Sigmoid colon (tissue), 6 donors: ENCODE measurements at regions not wholly inside any gene's neighbourhood (a gene's known extent, or its start where the extent isn't known, plus 50 kb on each side); places are given as distances from the start of the nearest gene placed in this dataset.
"Not testable (repeated sequence)": the region's sequence is repeated elsewhere in the genome, so short reads cannot be mapped to it uniquely, and the experiment has no call there.

Source experiments
- DNase-seq: peaks from one replicate; pipeline ENCODE4 v3.0.0-alpha.2; 2019
- H3K27ac ChIP-seq, 4 donors: fragments of 200-600 bp; sonication (generic); one replicate each; pipeline ENCODE4 v1.5.1; 2016 to 2019; ENCODE audit warnings: mild to moderate bottlenecking in 1 of 4
- H3K27me3 ChIP-seq, 3 donors: fragments of 200-600 bp; sonication (generic); one replicate each; pipeline ENCODE4 v1.5.1; 2019; ENCODE audit warnings: mild to moderate bottlenecking in 1 of 3
- H3K36me3 ChIP-seq, 4 donors: fragments of 200-600 bp; sonication (generic); one replicate each; pipeline ENCODE4 v1.5.1; 2016 to 2019
- H3K4me1 ChIP-seq, 4 donors: fragments of 200-600 bp; sonication (generic); one replicate each; pipeline ENCODE4 v1.5.1; 2017 to 2019
- H3K4me3 ChIP-seq, 4 donors: fragments of 200-600 bp; sonication (generic); one replicate each; pipeline ENCODE4 v1.5.1; 2017 to 2019; ENCODE audit warnings: mild to moderate bottlenecking in 2 of 4, moderate library complexity in 1 of 4
- H3K9me3 ChIP-seq, 4 donors: fragments of 200-600 bp in 3 of 4; sonication (generic) in 3 of 4; one replicate each; pipeline versions ENCODE4 v1.5.1 to v1.6.1; 2013 to 2019
- EP300 ChIP-seq, 4 donors: sonication (generic); formaldehyde crosslinking; IDR thresholded peaks; one replicate each; pipeline ENCODE4 v1.6.1; 2017; ENCODE audit warnings: antibody characterized with exemption in 4 of 4
- POLR2A ChIP-seq, 2 donors: fragments of 450-650 bp; IDR thresholded peaks; one replicate each; pipeline ENCODE4 v1.6.1; 2016; ENCODE audit warnings: antibody characterized with exemption in 2 of 2, mild to moderate bottlenecking in 2 of 2, moderate library complexity in 2 of 2
- POLR2AphosphoS5 ChIP-seq, 4 donors: sonication (generic); formaldehyde crosslinking; IDR thresholded peaks; one replicate each; pipeline ENCODE4 v1.6.1; 2017; ENCODE audit warnings: antibody characterized with exemption in 4 of 4
- WGBS, 2 donors: extraction: QIAGEN DNeasy Blood & Tissue Kit; methylation state at CpG; one replicate each; pipeline ENCODE4 v1.1.7; 2013; 5-methylcytosine and 5-hydroxymethylcytosine counted together
- intact Hi-C: fragments of 100-400 bp; cut with DNase I; formaldehyde crosslinking; loops from one replicate; pipeline ENCODE4 v1.15.1; 2023
- TF ChIP-seq, protein P1 (sequence below), 4 experiments: fragments of 450-650 bp in 3 of 4; fragments of 200-600 bp in 1 of 4; IDR thresholded peaks; one replicate each; pipeline ENCODE4 v1.5.1; 2016 to 2019; ENCODE audit warnings: antibody characterized with exemption in 4 of 4, mild to moderate bottlenecking in 3 of 4, moderate library complexity in 2 of 4
- donor health status: healthy with polysubstance abuse.
- donor health status: healthy.

DNA sequence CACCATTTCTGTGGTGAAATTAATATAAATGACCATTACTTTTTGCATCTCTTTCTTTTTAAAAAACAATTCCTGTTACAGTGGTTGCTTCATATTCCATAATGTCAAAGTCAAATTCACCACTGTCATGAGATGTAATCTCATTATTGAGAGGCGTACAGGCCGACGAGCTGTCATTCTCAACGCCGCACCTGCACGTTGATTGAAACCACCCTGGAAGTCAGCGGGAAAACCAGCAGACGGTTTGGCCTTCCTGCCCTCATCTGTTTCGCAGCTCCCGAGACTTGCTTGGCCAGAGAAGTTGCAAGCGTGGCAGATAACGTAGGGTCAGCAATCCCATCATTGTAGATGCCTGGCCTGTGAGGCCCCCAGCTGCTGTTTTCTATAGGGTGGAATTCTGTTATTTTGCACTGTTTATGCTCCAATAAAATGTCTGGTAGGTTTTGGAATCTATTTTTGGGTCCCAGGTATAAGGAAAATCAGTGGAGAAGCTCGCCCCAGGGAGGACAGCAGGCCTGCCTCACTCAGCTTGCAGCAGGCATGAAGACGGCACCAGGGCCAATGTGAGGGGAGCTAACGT lies 153.4 kb downstream of the SOX1 start:
- H3K36me3 ChIP-seq: no peaks in the 10 kb centered on the region
- H3K4me1 ChIP-seq: no peaks in the 10 kb centered on the region
- H3K27me3 ChIP-seq: peaks cover 0 to 16% (median 0%) of the 10 kb centered on the region in 3 donors
- intact Hi-C loops: no loop called here
- H3K27ac ChIP-seq: no peak overlapping the region
- TF ChIP-seq EP300 (IDR thresholded peaks at IDR 0.05): no peak
- no peak for TF ChIP-seq POLR2AphosphoS5 (IDR thresholded peaks at IDR 0.05)
- no peak for TF ChIP-seq POLR2A (IDR thresholded peaks at IDR 0.05)
- TF ChIP-seq, protein P1, sequence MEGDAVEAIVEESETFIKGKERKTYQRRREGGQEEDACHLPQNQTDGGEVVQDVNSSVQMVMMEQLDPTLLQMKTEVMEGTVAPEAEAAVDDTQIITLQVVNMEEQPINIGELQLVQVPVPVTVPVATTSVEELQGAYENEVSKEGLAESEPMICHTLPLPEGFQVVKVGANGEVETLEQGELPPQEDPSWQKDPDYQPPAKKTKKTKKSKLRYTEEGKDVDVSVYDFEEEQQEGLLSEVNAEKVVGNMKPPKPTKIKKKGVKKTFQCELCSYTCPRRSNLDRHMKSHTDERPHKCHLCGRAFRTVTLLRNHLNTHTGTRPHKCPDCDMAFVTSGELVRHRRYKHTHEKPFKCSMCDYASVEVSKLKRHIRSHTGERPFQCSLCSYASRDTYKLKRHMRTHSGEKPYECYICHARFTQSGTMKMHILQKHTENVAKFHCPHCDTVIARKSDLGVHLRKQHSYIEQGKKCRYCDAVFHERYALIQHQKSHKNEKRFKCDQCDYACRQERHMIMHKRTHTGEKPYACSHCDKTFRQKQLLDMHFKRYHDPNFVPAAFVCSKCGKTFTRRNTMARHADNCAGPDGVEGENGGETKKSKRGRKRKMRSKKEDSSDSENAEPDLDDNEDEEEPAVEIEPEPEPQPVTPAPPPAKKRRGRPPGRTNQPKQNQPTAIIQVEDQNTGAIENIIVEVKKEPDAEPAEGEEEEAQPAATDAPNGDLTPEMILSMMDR (IDR thresholded peaks at IDR 0.05): no peak
- WGBS, 2 donors: 85 to 92% methylated on average over 15 of the region's 15 CpGs
- no peaks in the 10 kb centered on the region for H3K9me3 ChIP-seq
- peak; percentile 38 for DNase-seq
- H3K4me3 ChIP-seq: no peak overlapping the region

GRCh38 chr13:112220925-112221324 lies 154.0 kb downstream of the SOX1 start:
- Histone ChIP-seq H3K4me1 (no peaks in the 10 kb centered on the region), H3K36me3 (no peaks in the 10 kb centered on the region), H3K27ac (no peak overlapping the region), H3K4me3 (no peak overlapping the region), H3K27me3 (peaks cover 0 to 10% (median 0%) of the 10 kb centered on the region in 3 donors), H3K9me3 (no peaks in the 10 kb centered on the region)
- WGBS, 2 donors: 88 to 90% methylated on average over 15 of the region's 15 CpGs
- no peak for DNase-seq
- TF ChIP-seq, protein P1 (IDR thresholded peaks at IDR 0.05): no peak
- TF ChIP-seq EP300 (IDR thresholded peaks at IDR 0.05) (no peak), POLR2A (IDR thresholded peaks at IDR 0.05) (no peak)
- intact Hi-C loops: no loop called here

GRCh38 chr13:112222971-112223370 lies 153.2 kb upstream of the SPACA7 start:
- TF ChIP-seq POLR2AphosphoS5 (IDR thresholded peaks at IDR 0.05) (no peak), EP300 (IDR thresholded peaks at IDR 0.05) (no peak), POLR2A (IDR thresholded peaks at IDR 0.05) (no peak)
- TF ChIP-seq, protein P1 (IDR thresholded peaks at IDR 0.05): no peak
- Histone ChIP-seq H3K4me1 (no peaks in the 10 kb centered on the region), H3K27me3 (no peaks in the 10 kb centered on the region), H3K27ac (no peak overlapping the region), H3K9me3 (no peaks in the 10 kb centered on the region), H3K4me3 (no peak overlapping the region), H3K36me3 (no peaks in the 10 kb centered on the region)
- no peak for DNase-seq
- intact Hi-C loops: no loop called here
- 85 to 89% methylated on average over 14 of the region's 14 CpGs for WGBS, 2 donors

DNA sequence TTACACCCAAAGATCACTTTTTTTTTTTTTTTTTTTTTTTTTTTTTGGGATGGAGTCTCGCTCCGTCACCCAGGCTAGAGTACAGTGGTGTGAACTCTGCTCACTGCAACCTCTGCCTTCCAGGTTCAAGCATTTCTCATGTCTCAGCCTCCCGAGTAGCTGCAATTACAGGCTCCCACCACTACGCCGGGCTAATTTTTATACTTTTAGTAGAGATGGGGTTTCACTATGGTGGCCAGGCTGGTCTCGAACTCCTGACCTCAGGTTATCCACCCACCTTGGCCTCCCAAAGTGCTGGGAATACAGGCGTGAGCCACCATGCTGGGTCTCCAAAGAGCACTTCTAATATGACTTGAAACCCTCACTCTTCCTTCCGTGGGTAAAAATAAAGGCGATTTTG lies 152.2 kb upstream of the SPACA7 start:
- H3K27ac ChIP-seq, H3K36me3 ChIP-seq, H3K4me1 ChIP-seq, DNase-seq, H3K4me3 ChIP-seq, intact Hi-C loops, H3K27me3 ChIP-seq, H3K9me3 ChIP-seq: not testable (repeated sequence)
- WGBS, 2 donors: 70 to 81% methylated on average over 9 of the region's 9 CpGs

DNA sequence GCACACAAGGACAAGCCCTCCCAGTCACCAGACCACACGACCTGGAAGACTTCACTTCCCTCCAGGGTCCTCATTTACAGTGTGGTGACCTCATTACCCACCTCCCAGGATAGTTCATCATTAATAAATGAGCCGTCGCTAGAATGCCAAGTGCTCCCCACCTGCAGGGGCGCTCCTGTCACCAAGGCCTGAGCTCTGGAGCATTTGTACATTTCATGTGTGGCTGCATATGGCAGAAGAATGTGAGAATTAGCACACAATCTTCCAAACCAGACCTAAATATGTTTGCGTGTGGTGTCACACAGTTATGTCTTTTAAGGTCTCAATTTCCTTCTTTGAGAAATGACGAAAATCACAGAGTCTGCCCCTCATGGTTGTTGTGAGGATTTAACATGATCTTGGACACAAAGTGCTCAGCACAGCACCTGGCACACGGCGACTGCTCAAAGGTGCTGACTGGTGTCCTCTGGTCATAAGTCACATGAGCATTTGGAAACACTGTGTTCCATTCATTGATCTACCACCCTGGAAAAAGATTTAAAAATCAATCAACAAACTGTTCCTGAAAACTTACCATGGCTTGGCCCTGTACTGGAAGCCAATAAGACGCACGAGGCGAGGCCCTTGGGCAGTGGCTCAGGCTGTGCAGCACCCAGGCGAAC lies 150.6 kb upstream of the SPACA7 start:
- TF ChIP-seq EP300 (IDR thresholded peaks at IDR 0.05) (no peak), POLR2A (IDR thresholded peaks at IDR 0.05) (no peak), POLR2AphosphoS5 (IDR thresholded peaks at IDR 0.05) (no peak)
- TF ChIP-seq, protein P1 (IDR thresholded peaks at IDR 0.05): no peak
- 73 to 83% methylated on average over 12 of the region's 12 CpGs for WGBS, 2 donors
- no peaks in the 10 kb centered on the region for H3K27me3 ChIP-seq
- no peak overlapping the region for H3K27ac ChIP-seq
- H3K36me3 ChIP-seq: no peaks in the 10 kb centered on the region
- DNase-seq: no peak
- H3K4me3 ChIP-seq: no peak overlapping the region
- intact Hi-C loops: no loop called here
- H3K9me3 ChIP-seq: no peaks in the 10 kb centered on the region
- no peaks in the 10 kb centered on the region for H3K4me1 ChIP-seq
